ENCODE measurements at regions not wholly inside any gene's neighbourhood (a gene's known extent, or its start where the extent isn't known, plus 50 kb on each side); places are given as distances from the start of the nearest gene placed in this dataset.

DNA sequence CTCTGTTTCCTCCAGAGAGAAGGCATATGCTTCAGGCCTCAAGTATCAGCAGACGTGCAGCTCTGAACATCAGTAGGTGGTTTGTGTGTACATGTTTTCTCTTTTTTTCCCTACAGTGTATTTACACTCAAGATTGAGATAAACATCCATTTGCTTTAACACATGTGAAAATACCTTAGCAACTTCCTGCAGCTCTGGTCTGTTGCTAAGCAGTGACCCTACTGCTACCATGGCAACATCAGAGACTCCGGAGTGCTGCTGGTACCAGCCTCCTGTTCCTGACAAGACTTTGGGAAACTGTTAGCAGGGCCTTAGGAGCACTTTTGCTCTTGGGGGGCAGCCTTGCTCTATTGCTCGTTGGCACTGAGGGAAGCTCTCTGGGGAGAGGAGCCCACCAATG is 221.2 kb upstream of the PLET1 start:
- Histone ChIP-seq H3K36me3 (replicated peaks; ENCODE audit: low read depth, low read length) (no peaks in the 10 kb centered on the region), H3K27ac (ENCODE audit: low read length) (no peak overlapping the region), H4K20me1 (ENCODE audit: insufficient read depth, low read length) (no peaks in the 10 kb centered on the region), H3K9me3 (ENCODE audit: insufficient read depth, low read length) (no peaks in the 10 kb centered on the region), H3K4me3 (ENCODE audit: low read length) (no peak overlapping the region), H3K79me2 (ENCODE audit: low read length) (no peaks in the 10 kb centered on the region), H3K4me1 (ENCODE audit: low read length) (no peaks in the 10 kb centered on the region), H3K9ac (ENCODE audit: low read length) (no peak overlapping the region), H3K27me3 (ENCODE audit: low read depth, low read length) (peaks cover 13% of the 10 kb centered on the region), H2AFZ (ENCODE audit: low read depth, low read length) (no peak overlapping the region), H3K4me2 (ENCODE audit: low read length) (no peak overlapping the region)
- no peak for TF ChIP-seq EZH2phosphoT487 (IDR thresholded peaks at IDR 0.05; ENCODE audit: low read depth)
- TF ChIP-seq, protein P1, sequence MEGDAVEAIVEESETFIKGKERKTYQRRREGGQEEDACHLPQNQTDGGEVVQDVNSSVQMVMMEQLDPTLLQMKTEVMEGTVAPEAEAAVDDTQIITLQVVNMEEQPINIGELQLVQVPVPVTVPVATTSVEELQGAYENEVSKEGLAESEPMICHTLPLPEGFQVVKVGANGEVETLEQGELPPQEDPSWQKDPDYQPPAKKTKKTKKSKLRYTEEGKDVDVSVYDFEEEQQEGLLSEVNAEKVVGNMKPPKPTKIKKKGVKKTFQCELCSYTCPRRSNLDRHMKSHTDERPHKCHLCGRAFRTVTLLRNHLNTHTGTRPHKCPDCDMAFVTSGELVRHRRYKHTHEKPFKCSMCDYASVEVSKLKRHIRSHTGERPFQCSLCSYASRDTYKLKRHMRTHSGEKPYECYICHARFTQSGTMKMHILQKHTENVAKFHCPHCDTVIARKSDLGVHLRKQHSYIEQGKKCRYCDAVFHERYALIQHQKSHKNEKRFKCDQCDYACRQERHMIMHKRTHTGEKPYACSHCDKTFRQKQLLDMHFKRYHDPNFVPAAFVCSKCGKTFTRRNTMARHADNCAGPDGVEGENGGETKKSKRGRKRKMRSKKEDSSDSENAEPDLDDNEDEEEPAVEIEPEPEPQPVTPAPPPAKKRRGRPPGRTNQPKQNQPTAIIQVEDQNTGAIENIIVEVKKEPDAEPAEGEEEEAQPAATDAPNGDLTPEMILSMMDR (IDR thresholded peaks at IDR 0.05; ENCODE audit: low read depth, low read length), result no peak

GRCh38 chr11:112485280-112485679 is 224.6 kb upstream of the PLET1 start:
- TF ChIP-seq, protein P1 (IDR thresholded peaks at IDR 0.05; ENCODE audit: low read depth, low read length), result no peak
- TF ChIP-seq EZH2phosphoT487 (IDR thresholded peaks at IDR 0.05; ENCODE audit: low read depth), result no peak
- H3K4me1 ChIP-seq (ENCODE audit: low read length), result no peaks in the 10 kb centered on the region

DNA sequence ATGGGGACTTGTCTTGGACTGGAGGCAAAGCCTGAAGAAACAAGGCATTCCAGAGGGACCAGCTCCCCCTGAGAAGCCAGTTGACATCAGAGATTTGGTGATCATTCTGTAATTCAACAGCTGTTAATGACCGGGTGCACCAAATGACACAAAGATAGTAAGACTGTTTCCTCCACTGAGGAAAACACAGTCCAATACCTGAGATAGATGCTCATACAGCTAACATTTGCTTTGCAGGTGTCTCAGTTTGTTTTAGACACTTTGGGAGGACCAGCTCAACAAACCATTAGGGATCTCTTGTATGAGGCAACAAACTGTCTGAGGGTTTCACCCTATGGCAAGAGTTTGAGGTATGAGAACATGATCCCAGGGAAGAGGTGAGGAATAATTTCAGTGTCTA is 237.2 kb upstream of the PLET1 start:
- H3K4me3 ChIP-seq (ENCODE audit: low read length), result no peak overlapping the region
- H3K4me2 ChIP-seq (ENCODE audit: low read length), result no peak overlapping the region
- peaks cover 20% of the 10 kb centered on the region for H3K27me3 ChIP-seq (ENCODE audit: low read depth, low read length)
- TF ChIP-seq, protein P1 (IDR thresholded peaks at IDR 0.05; ENCODE audit: low read depth, low read length), result no peak
- TF ChIP-seq EZH2phosphoT487 (IDR thresholded peaks at IDR 0.05; ENCODE audit: low read depth), result no peak
- no peaks in the 10 kb centered on the region for H3K36me3 ChIP-seq (replicated peaks; ENCODE audit: low read depth, low read length)
- H3K4me1 ChIP-seq (ENCODE audit: low read length), result no peaks in the 10 kb centered on the region
- H4K20me1 ChIP-seq (ENCODE audit: insufficient read depth, low read length), result no peaks in the 10 kb centered on the region
- no peaks in the 10 kb centered on the region for H3K9me3 ChIP-seq (ENCODE audit: insufficient read depth, low read length)
- H2AFZ ChIP-seq (ENCODE audit: low read depth, low read length), result no peak overlapping the region
- H3K27ac ChIP-seq (ENCODE audit: low read length), result no peak overlapping the region
- H3K9ac ChIP-seq (ENCODE audit: low read length), result no peak overlapping the region
- no peaks in the 10 kb centered on the region for H3K79me2 ChIP-seq (ENCODE audit: low read length)

More at GRCh38 chr11:112485280-112485679, 224.6 kb upstream of the PLET1 start:
- H3K9me3 ChIP-seq (ENCODE audit: insufficient read depth, low read length), result no peaks in the 10 kb centered on the region
- peaks cover 8% of the 10 kb centered on the region; the same call in 1 of the 2 replicates for H3K27me3 ChIP-seq (ENCODE audit: low read depth, low read length)
- H4K20me1 ChIP-seq (ENCODE audit: insufficient read depth, low read length), result no peaks in the 10 kb centered on the region
- no peak overlapping the region for H3K9ac ChIP-seq (ENCODE audit: low read length)
- H3K4me2 ChIP-seq (ENCODE audit: low read length), result no peak overlapping the region
- no peak overlapping the region for H3K4me3 ChIP-seq (ENCODE audit: low read length)
- no peaks in the 10 kb centered on the region for H3K79me2 ChIP-seq (ENCODE audit: low read length)
- no peak overlapping the region for H2AFZ ChIP-seq (ENCODE audit: low read depth, low read length)
- H3K27ac ChIP-seq (ENCODE audit: low read length), result no peak overlapping the region
- no peaks in the 10 kb centered on the region for H3K36me3 ChIP-seq (replicated peaks; ENCODE audit: low read depth, low read length)

- H3K9me3 ChIP-seq (ENCODE audit: insufficient read depth, low read length), result no peaks in the 10 kb centered on the region
- no peak overlapping the region for H2AFZ ChIP-seq (ENCODE audit: low read depth, low read length)
- no peaks in the 10 kb centered on the region for H4K20me1 ChIP-seq (ENCODE audit: insufficient read depth, low read length)
- H3K9ac ChIP-seq (ENCODE audit: low read length), result no peak overlapping the region
- H3K4me2 ChIP-seq (ENCODE audit: low read length), result no peak overlapping the region
- no peaks in the 10 kb centered on the region for H3K4me1 ChIP-seq (ENCODE audit: low read length)
- no peak overlapping the region for H3K27ac ChIP-seq (ENCODE audit: low read length)
- no peaks in the 10 kb centered on the region for H3K36me3 ChIP-seq (replicated peaks; ENCODE audit: low read depth, low read length)
- H3K4me3 ChIP-seq (ENCODE audit: low read length), result no peak overlapping the region
- H3K27me3 ChIP-seq (ENCODE audit: low read depth, low read length), result peaks cover 21% of the 10 kb centered on the region
- TF ChIP-seq EZH2phosphoT487 (IDR thresholded peaks at IDR 0.05; ENCODE audit: low read depth), result no peak
- TF ChIP-seq, protein P1 (IDR thresholded peaks at IDR 0.05; ENCODE audit: low read depth, low read length), result no peak
- H3K79me2 ChIP-seq (ENCODE audit: low read length), result no peaks in the 10 kb centered on the region
These were observed 238.0 kb upstream of the PLET1 start for GRCh38 chr11:112498701-112499100.

Data from OCI-LY3 (cell line).